ENCODE measurements at regions not wholly inside any gene's neighbourhood (a gene's known extent, or its start where the extent isn't known, plus 50 kb on each side); places are given as distances from the start of the nearest gene placed in this dataset.

DNA sequence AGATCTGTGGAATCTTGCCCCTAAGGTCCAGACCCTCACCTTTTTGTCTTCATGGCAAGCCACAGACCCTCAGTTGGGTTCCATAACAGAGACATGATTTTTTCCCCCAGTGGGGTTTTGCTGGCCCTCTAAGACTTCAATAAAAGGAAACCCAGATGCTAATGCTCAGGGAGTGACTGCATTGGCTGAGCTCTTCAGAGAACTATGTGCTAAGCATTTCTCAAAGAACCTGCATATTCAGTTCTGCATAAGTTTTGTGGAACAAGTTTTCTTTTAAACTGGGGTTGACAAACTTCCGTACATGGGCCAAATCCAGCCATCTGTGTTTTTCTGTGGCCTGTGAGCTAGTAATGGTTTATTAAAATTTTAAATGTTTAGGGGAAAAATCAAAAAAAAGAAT lies 159.8 kb upstream of the GDNF start:
- Histone ChIP-seq H3K27me3 (ENCODE audit: insufficient read depth, low read depth, severe bottlenecking) (no peaks in the 10 kb centered on the region), H3K27ac (no peak overlapping the region), H3K4me3 (ENCODE audit: low read depth, low read length) (no peak overlapping the region), H3K36me3 (no peaks in the 10 kb centered on the region), H3K9me3 (ENCODE audit: severe bottlenecking) (peaks cover 2% of the 10 kb centered on the region)
- no peak for DNase-seq
- TF ChIP-seq, protein P1, sequence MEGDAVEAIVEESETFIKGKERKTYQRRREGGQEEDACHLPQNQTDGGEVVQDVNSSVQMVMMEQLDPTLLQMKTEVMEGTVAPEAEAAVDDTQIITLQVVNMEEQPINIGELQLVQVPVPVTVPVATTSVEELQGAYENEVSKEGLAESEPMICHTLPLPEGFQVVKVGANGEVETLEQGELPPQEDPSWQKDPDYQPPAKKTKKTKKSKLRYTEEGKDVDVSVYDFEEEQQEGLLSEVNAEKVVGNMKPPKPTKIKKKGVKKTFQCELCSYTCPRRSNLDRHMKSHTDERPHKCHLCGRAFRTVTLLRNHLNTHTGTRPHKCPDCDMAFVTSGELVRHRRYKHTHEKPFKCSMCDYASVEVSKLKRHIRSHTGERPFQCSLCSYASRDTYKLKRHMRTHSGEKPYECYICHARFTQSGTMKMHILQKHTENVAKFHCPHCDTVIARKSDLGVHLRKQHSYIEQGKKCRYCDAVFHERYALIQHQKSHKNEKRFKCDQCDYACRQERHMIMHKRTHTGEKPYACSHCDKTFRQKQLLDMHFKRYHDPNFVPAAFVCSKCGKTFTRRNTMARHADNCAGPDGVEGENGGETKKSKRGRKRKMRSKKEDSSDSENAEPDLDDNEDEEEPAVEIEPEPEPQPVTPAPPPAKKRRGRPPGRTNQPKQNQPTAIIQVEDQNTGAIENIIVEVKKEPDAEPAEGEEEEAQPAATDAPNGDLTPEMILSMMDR (IDR thresholded peaks at IDR 0.05; ENCODE audit: low read depth, low read length) = no peak

DNA sequence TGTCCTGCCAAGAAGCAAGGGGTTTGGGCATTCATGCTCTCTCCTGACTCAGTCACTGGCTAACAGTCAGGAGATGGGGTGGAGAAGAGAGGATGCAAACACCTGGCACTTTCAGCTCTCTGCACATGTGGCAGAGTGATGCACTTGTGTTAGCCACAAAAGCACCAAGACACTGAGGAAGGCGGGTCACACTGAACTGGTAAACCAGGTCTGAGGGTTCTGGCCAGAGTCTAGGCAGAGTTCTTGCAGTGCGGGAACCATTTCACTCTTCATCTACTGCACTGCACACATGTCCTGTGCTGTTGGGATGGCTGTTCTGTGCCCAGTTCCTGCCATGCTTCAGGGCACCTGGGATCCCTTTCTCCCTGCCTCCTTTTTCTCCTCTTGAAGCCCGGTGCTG lies 157.1 kb upstream of the GDNF start:
- DNase-seq = no peak
- Histone ChIP-seq H3K4me3 (ENCODE audit: low read depth, low read length) (no peak overlapping the region), H3K27ac (no peak overlapping the region), H3K36me3 (no peaks in the 10 kb centered on the region), H3K27me3 (ENCODE audit: insufficient read depth, low read depth, severe bottlenecking) (no peaks in the 10 kb centered on the region), H3K9me3 (ENCODE audit: severe bottlenecking) (peaks cover 2% of the 10 kb centered on the region)
- TF ChIP-seq, protein P1 (IDR thresholded peaks at IDR 0.05; ENCODE audit: low read depth, low read length) = no peak

DNA sequence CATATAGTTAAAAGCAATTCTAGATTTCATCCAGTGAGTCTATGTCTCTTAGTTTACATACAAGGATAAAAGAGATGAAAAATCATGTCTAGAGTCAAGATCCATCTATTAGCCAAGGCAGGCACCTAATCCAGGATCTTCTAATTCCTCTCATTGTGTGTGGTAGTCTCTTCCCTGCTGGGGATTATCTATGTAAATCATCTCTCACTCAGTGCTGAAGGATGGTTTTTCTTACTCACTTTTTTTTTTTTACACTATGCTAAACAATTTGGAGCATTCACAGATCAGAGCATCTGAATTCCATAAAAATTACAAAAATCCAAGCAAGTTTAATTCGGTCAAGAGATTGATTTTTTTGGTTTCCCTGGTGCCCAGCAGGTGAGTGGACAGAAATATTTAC lies 154.9 kb upstream of the GDNF start:
- no peak overlapping the region for H3K27ac ChIP-seq
- H3K36me3 ChIP-seq = no peaks in the 10 kb centered on the region
- DNase-seq = no peak
- H3K27me3 ChIP-seq (ENCODE audit: insufficient read depth, low read depth, severe bottlenecking) = no peaks in the 10 kb centered on the region
- H3K9me3 ChIP-seq (ENCODE audit: severe bottlenecking) = peaks cover 2% of the 10 kb centered on the region
- H3K4me3 ChIP-seq (ENCODE audit: low read depth, low read length) = no peak overlapping the region
- TF ChIP-seq, protein P1 (IDR thresholded peaks at IDR 0.05; ENCODE audit: low read depth, low read length) = no peak

DNA sequence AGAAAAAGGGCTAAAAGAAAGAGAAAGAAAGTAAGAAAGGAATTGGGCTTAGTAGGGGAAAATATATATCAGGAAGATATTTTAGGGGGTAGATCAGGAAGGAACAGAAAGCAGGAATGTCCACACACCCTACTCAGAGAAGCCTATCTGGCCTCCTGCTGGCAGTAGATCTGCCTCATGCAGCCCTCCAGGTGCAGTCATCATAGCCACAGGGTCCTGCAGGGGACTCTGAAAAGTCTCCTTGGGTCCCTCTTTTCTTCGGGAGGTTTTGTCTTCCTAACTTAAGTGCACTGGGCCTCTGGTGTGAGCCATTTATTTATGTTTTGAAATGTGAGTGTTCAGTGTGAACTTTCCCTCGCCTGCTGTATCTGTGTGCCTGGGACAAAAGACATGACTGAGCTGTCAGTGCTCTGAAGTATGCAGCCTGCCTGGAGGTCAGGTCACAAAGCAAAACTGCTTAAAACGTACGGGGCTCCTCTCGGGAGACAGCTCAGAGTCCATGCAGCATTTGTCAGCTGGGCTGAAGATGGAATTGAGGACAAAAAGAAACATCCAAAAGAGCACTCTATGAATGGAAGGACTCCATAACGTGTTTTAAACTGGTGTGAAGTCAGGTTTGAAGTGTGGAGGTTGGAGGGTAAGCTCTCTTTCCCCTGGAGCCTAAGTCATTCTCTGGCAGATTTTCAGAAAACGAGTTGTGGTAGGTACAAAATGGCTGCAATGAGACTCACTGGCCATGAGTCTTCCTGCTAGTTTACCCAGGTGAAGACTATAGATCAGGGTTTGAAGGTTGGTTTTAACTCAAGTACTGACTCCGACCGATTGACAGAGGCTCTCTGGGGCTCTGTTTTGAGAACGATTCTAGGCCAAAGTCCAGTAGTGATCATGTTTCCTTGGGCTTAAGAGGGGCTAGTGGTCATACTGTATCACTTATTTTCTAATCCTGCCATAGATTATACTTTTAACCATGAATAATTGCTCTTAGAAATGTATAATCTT lies 151.8 kb upstream of the GDNF start:
- TF ChIP-seq, protein P1 (IDR thresholded peaks at IDR 0.05; ENCODE audit: low read depth, low read length) = no peak

DNA sequence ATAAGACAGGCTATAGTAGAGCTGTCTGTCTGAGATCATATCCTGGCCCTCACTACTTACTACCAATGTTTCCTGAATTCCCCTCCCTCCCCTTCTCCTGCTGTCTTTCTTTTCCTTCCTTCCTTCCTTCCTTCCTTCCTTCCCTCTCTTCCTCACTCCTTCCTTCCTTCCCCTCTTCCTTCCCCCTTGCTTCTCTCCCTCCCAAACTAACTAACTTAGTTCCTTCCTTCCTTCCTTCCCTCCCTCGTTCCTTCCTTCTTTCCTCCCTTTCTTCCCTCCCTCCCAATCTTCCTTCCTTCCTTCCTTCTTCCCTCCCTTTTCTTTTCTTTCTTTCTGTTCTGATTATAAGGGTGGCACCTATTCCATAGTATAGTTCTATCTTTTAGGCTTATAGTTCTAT lies 150.0 kb upstream of the GDNF start:
- Histone ChIP-seq H3K27me3 (ENCODE audit: insufficient read depth, low read depth, severe bottlenecking) (no peaks in the 10 kb centered on the region), H3K36me3 (no peaks in the 10 kb centered on the region), H3K9me3 (ENCODE audit: severe bottlenecking) (no peaks in the 10 kb centered on the region), H3K4me3 (ENCODE audit: low read depth, low read length) (no peak overlapping the region), H3K27ac (no peak overlapping the region)
- TF ChIP-seq, protein P1 (IDR thresholded peaks at IDR 0.05; ENCODE audit: low read depth, low read length) = no peak
- DNase-seq = no peak

More for the DNA sequence above, 151.8 kb upstream of the GDNF start:
- Histone ChIP-seq H3K27ac (no peak overlapping the region), H3K27me3 (ENCODE audit: insufficient read depth, low read depth, severe bottlenecking) (no peaks in the 10 kb centered on the region), H3K9me3 (ENCODE audit: severe bottlenecking) (no peaks in the 10 kb centered on the region), H3K4me3 (ENCODE audit: low read depth, low read length) (no peak overlapping the region), H3K36me3 (no peaks in the 10 kb centered on the region)
- no peak for DNase-seq

All from WERI-Rb-1 (cell line).